ENCODE measurements at regions not wholly inside any gene's neighbourhood (a gene's known extent, or its start where the extent isn't known, plus 50 kb on each side); places are given as distances from the start of the nearest gene placed in this dataset.

GRCh38 chr2:114122930-114123329 is 233.0 kb downstream of the ACTR3 start:
- Histone ChIP-seq H3K9me3 (ENCODE audit: low read length) (no peaks in the 10 kb centered on the region), H3K4me2 (ENCODE audit: low read length) (no peak overlapping the region), H3K9me2 (replicated peaks; ENCODE audit: low read length) (no peaks in the 10 kb centered on the region), H4K20me1 (ENCODE audit: low read length) (no peaks in the 10 kb centered on the region), H3K4me3 (ENCODE audit: low read length) (no peak overlapping the region), H3K27ac (ENCODE audit: low read length) (no peak overlapping the region), H3F3A (ENCODE audit: low read length, unreplicated experiment) (no peaks in the 10 kb centered on the region), H3K9ac (ENCODE audit: low read length) (no peak overlapping the region), H3K27me3 (ENCODE audit: low read length) (peaks cover 39% of the 10 kb centered on the region), H2AFZ (ENCODE audit: low read length) (no peak overlapping the region), H3K79me2 (ENCODE audit: low read length) (no peaks in the 10 kb centered on the region), H3K36me3 (ENCODE audit: low read depth, low read length) (no peaks in the 10 kb centered on the region), H3K4me1 (ENCODE audit: insufficient read depth, low read length) (no peaks in the 10 kb centered on the region)
- ChIA-PET CTCF (no interaction called here), POLR2A (ENCODE audit: unreplicated experiment) (no interaction called here)
- DNase-seq: no peak
- no peak for TF ChIP-seq EZH2phosphoT487 (IDR thresholded peaks at IDR 0.05; ENCODE audit: borderline replicate concordance, low read length)
- no peak for TF ChIP-seq CTCF (conservative IDR thresholded peaks at IDR 0.05; ENCODE audit: low read depth, low read length)
- TF ChIP-seq EZH2 (IDR thresholded peaks at IDR 0.05; ENCODE audit: low read length, unreplicated experiment): no peak
- ATAC-seq: no peak
- no TSS peak for BruUV-seq (replicated peaks)
- intact Hi-C loops (cut with micrococcal nuclease): no loop called here

GRCh38 chr2:114123925-114124324 is 234.0 kb downstream of the ACTR3 start:
- no peaks in the 10 kb centered on the region for H3K36me3 ChIP-seq (ENCODE audit: low read depth, low read length)
- H3K4me1 ChIP-seq (ENCODE audit: insufficient read depth, low read length): no peaks in the 10 kb centered on the region
- no peaks in the 10 kb centered on the region for H3K79me2 ChIP-seq (ENCODE audit: low read length)
- H2AFZ ChIP-seq (ENCODE audit: low read length): no peak overlapping the region
- ATAC-seq: no peak
- no peak overlapping the region for H3K27ac ChIP-seq (ENCODE audit: low read length)
- H3K27me3 ChIP-seq (ENCODE audit: low read length): peaks cover 37% of the 10 kb centered on the region
- H3K4me3 ChIP-seq (ENCODE audit: low read length): no peak overlapping the region
- TF ChIP-seq CTCF (conservative IDR thresholded peaks at IDR 0.05; ENCODE audit: low read depth, low read length) (no peak), EZH2 (IDR thresholded peaks at IDR 0.05; ENCODE audit: low read length, unreplicated experiment) (no peak), EZH2phosphoT487 (IDR thresholded peaks at IDR 0.05; ENCODE audit: borderline replicate concordance, low read length) (no peak)
- no peak for DNase-seq
- H3K9ac ChIP-seq (ENCODE audit: low read length): no peak overlapping the region
- ChIA-PET POLR2A (ENCODE audit: unreplicated experiment) (no interaction called here), CTCF (no interaction called here)
- intact Hi-C loops (cut with micrococcal nuclease): no loop called here
- BruUV-seq (replicated peaks): no TSS peak
- H3K9me3 ChIP-seq (ENCODE audit: low read length): no peaks in the 10 kb centered on the region
- no peaks in the 10 kb centered on the region for H4K20me1 ChIP-seq (ENCODE audit: low read length)
- H3K4me2 ChIP-seq (ENCODE audit: low read length): no peak overlapping the region
- H3F3A ChIP-seq (ENCODE audit: low read length, unreplicated experiment): no peaks in the 10 kb centered on the region
- no peaks in the 10 kb centered on the region for H3K9me2 ChIP-seq (replicated peaks; ENCODE audit: low read length)

GRCh38 chr2:114127372-114127771 is 237.5 kb downstream of the ACTR3 start:
- ChIA-PET CTCF (no interaction called here), POLR2A (ENCODE audit: unreplicated experiment) (no interaction called here)
- Histone ChIP-seq H4K20me1 (ENCODE audit: low read length) (no peaks in the 10 kb centered on the region), H3K27ac (ENCODE audit: low read length) (no peak overlapping the region), H3K79me2 (ENCODE audit: low read length) (no peaks in the 10 kb centered on the region), H3K4me1 (ENCODE audit: insufficient read depth, low read length) (no peaks in the 10 kb centered on the region), H3K27me3 (ENCODE audit: low read length) (peaks cover 27% of the 10 kb centered on the region), H3K9me2 (replicated peaks; ENCODE audit: low read length) (no peaks in the 10 kb centered on the region), H3K36me3 (ENCODE audit: low read depth, low read length) (no peaks in the 10 kb centered on the region), H3K9ac (ENCODE audit: low read length) (no peak overlapping the region), H3K4me3 (ENCODE audit: low read length) (no peak overlapping the region), H3K9me3 (ENCODE audit: low read length) (no peaks in the 10 kb centered on the region), H3K4me2 (ENCODE audit: low read length) (no peak overlapping the region), H2AFZ (ENCODE audit: low read length) (no peak overlapping the region), H3F3A (ENCODE audit: low read length, unreplicated experiment) (no peaks in the 10 kb centered on the region)
- no peak for ATAC-seq
- BruUV-seq (replicated peaks): no TSS peak
- TF ChIP-seq EZH2 (IDR thresholded peaks at IDR 0.05; ENCODE audit: low read length, unreplicated experiment) (no peak), EZH2phosphoT487 (IDR thresholded peaks at IDR 0.05; ENCODE audit: borderline replicate concordance, low read length) (no peak), CTCF (conservative IDR thresholded peaks at IDR 0.05; ENCODE audit: low read depth, low read length) (no peak)
- no peak for DNase-seq
- intact Hi-C loops (cut with micrococcal nuclease): no loop called here

Data from PC-3 (cell line).